LNCaP clone FGC (cell line): ENCODE measurements at regions not wholly inside any gene's neighbourhood (a gene's known extent, or its start where the extent isn't known, plus 50 kb on each side); places are given as distances from the start of the nearest gene placed in this dataset.
"Not testable (repeated sequence)": the region's sequence is repeated elsewhere in the genome, so short reads cannot be mapped to it uniquely, and the experiment has no call there.

Experiments used
- DNase-seq: peaks from one replicate; pipeline ENCODE4 v3.0.0-alpha.2; 2011; ENCODE audit warnings: low read depth
- H3K4me3 ChIP-seq: 2 replicates; pipeline ENCODE4 v1.5.1; 2011; ENCODE audit warnings: mild to moderate bottlenecking, low read depth, low read length, control low read depth
- TF ChIP-seq, protein P1 (sequence below): IDR thresholded peaks from 2 replicates; pipeline ENCODE4 v1.5.1; 2012; ENCODE audit warnings: mild to moderate bottlenecking; ENCODE audit not compliant: control insufficient read depth, insufficient read depth; ENCODE audit errors: extremely low read depth

- TF ChIP-seq, protein P1, sequence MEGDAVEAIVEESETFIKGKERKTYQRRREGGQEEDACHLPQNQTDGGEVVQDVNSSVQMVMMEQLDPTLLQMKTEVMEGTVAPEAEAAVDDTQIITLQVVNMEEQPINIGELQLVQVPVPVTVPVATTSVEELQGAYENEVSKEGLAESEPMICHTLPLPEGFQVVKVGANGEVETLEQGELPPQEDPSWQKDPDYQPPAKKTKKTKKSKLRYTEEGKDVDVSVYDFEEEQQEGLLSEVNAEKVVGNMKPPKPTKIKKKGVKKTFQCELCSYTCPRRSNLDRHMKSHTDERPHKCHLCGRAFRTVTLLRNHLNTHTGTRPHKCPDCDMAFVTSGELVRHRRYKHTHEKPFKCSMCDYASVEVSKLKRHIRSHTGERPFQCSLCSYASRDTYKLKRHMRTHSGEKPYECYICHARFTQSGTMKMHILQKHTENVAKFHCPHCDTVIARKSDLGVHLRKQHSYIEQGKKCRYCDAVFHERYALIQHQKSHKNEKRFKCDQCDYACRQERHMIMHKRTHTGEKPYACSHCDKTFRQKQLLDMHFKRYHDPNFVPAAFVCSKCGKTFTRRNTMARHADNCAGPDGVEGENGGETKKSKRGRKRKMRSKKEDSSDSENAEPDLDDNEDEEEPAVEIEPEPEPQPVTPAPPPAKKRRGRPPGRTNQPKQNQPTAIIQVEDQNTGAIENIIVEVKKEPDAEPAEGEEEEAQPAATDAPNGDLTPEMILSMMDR = no peak
- no peak overlapping the region for H3K4me3 ChIP-seq
- no peak for DNase-seq
Observed at GRCh38 chr2:228919808-228920207, 351.3 kb downstream of the PID1 start.

DNA sequence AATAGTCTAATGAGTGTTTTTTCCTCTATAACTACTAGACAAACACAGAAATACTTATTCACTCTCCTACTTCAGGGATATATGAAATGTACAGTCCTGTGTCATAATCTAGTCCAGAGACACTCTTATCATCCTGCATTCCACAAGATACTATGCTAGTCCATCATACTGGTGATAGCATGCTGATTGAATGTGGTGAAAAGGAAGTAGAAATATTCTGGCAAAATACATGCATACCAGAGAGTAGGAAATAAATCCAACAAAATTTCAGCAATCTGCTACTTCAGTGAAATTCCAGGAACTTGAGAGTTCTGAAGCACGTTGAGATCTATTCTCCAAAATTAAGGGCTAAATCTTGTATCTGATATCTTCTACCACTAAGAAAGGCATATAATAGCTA lies 353.9 kb downstream of the PID1 start:
- DNase-seq = no peak
- TF ChIP-seq, protein P1 = no peak
- no peak overlapping the region for H3K4me3 ChIP-seq

GRCh38 chr2:228916416-228917090 lies 354.5 kb downstream of the PID1 start:
- H3K4me3 ChIP-seq = no peak overlapping the region
- TF ChIP-seq, protein P1 = no peak
- no peak for DNase-seq

- DNase-seq = no peak
- TF ChIP-seq, protein P1 = no peak
- no peak overlapping the region for H3K4me3 ChIP-seq
Observed at GRCh38 chr2:228913176-228913575, 357.9 kb downstream of the PID1 start.

GRCh38 chr2:228910872-228911271 lies 360.2 kb downstream of the PID1 start:
- H3K4me3 ChIP-seq, DNase-seq: not testable (repeated sequence)

DNA sequence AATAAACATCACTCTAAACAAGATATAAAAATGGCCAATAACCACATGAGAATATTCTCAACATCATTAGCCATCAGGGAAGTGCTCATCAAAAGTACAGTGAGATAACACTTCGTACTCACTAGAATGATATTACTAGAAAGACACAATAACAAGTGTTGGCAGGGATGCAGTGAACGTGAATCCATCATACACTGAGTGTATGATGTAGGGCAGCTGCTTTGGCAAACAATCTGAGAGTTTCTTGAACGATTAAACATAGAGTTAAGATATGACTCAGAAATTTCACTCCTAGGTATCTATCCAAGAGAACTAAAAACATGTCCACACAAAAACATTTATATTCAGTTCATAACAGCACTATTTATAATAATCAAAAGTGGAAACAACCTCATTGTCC lies 368.9 kb downstream of the PID1 start:
- DNase-seq = no peak
- no peak overlapping the region for H3K4me3 ChIP-seq
- TF ChIP-seq, protein P1 = no peak

DNA sequence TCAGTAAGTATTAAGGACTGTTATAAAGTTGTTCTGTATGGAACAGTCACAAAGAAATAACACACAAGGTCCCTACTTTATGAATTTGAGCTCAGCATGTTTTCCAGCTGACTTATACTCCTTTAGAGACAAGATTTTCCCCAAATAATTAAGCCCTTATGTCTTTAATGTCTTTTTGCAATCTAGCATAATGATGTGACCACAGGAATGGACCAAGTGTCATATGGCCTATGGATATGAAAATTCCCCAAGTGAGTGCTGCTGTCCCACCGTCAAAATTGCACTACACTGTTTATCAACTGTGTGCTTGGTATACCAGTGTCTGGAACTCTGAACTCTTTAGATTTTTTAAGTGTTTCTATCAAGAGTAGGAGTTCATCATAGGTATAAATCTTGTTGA lies 369.6 kb downstream of the PID1 start:
- TF ChIP-seq, protein P1 = no peak
- no peak for DNase-seq
- H3K4me3 ChIP-seq = no peak overlapping the region
